ENCODE measurements at regions not wholly inside any gene's neighbourhood (a gene's known extent, or its start where the extent isn't known, plus 50 kb on each side); places are given as distances from the start of the nearest gene placed in this dataset.

DNA sequence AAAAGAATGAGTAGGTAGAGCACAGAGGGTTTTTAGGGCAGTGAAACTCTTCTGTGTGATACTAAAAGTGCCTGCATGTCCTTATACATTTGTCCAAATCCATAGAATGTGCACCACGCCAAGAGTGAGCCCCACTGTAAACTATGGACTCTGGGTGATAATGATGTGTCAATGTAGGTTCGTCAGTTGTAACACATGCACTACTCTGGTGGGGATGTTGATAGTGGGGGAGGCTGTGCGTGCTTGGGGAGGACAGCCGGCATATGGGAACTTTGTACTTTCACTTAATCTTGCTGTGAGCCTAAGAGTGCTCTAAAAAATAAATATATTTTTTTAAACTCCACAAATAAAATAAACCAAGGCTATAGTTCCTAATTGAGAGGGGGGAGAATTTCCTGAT lies 319.2 kb downstream of the SHQ1 start:
- POLR2A ChIA-PET, result no interaction called here
- H3K9me3 ChIP-seq, result no peaks in the 10 kb centered on the region

GRCh38 chr3:72523429-72524151 lies 324.7 kb downstream of the SHQ1 start:
- CTCF ChIA-PET, result no interaction called here
- Histone ChIP-seq H3K36me3 (replicated peaks in 1 of 2; ENCODE audit: control insufficient read depth in 1 of 2, insufficient read depth in 2 of 2, low read length in 1 of 2) (no peaks in the 10 kb centered on the region), H3K4me3 (ENCODE audit: low read depth in 2 of 2, low read length in 1 of 2) (no peak overlapping the region), H3F3A (replicated peaks; ENCODE audit: insufficient read depth) (no peaks in the 10 kb centered on the region), H3K9me2 (no peaks in the 10 kb centered on the region), H3K27me3 (ENCODE audit: insufficient read depth) (no peaks in the 10 kb centered on the region; the same call in 1 of the 2 replicates), H3K4me1 (ENCODE audit: control insufficient read depth in 1 of 2, insufficient read depth in 2 of 2, low read depth in 1 of 2, low read length in 1 of 2) (no peaks in the 10 kb centered on the region; a peak in 1 of 4 replicates), H3K9me3 (no peaks in the 10 kb centered on the region), H3K27ac (ENCODE audit: low read depth in 2 of 2, low read length in 1 of 2) (no peak overlapping the region), H3K79me2 (ENCODE audit: insufficient read depth) (no peaks in the 10 kb centered on the region), H4K20me1 (ENCODE audit: insufficient read depth) (no peaks in the 10 kb centered on the region), H3K9ac (no peak overlapping the region), H3K4me2 (no peak overlapping the region), H2AFZ (ENCODE audit: low read depth) (no peak overlapping the region)
- POLR2A ChIA-PET, result no interaction called here
- 53% methylated on average over 8 of the region's 9 CpGs for WGBS (ENCODE audit: low lambda C conversion rate)
- DNase-seq, result no peak
- TF ChIP-seq RFX5 (IDR thresholded peaks at IDR 0.05; ENCODE audit: low read length), result no peak
- TF ChIP-seq RAD21 (IDR thresholded peaks at IDR 0.05; ENCODE audit: low read length), result no peak
- TF ChIP-seq, protein P1, sequence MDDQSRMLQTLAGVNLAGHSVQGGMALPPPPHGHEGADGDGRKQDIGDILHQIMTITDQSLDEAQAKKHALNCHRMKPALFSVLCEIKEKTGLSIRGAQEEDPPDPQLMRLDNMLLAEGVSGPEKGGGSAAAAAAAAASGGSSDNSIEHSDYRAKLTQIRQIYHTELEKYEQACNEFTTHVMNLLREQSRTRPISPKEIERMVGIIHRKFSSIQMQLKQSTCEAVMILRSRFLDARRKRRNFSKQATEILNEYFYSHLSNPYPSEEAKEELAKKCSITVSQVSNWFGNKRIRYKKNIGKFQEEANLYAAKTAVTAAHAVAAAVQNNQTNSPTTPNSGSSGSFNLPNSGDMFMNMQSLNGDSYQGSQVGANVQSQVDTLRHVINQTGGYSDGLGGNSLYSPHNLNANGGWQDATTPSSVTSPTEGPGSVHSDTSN (IDR thresholded peaks at IDR 0.05), result no peak
- no peak for TF ChIP-seq TEAD4 (IDR thresholded peaks at IDR 0.05; ENCODE audit: borderline replicate concordance, insufficient read depth)
- TF ChIP-seq, protein P2, sequence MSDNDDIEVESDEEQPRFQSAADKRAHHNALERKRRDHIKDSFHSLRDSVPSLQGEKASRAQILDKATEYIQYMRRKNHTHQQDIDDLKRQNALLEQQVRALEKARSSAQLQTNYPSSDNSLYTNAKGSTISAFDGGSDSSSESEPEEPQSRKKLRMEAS (IDR thresholded peaks at IDR 0.05; ENCODE audit: low read depth), result no peak
- no peak for TF ChIP-seq EP300 (IDR thresholded peaks at IDR 0.05; ENCODE audit: borderline replicate concordance in 1 of 2, low read depth in 1 of 2, low read length in 1 of 2)
- no peak for TF ChIP-seq GABPA (IDR thresholded peaks at IDR 0.05; ENCODE audit: low read depth)
- no peak for TF ChIP-seq ZBTB33 (IDR thresholded peaks at IDR 0.05; ENCODE audit: borderline replicate concordance, low read depth)
- TF ChIP-seq RXRA (IDR thresholded peaks at IDR 0.05; ENCODE audit: borderline replicate concordance, low read depth), result no peak
- TF ChIP-seq MXI1 (IDR thresholded peaks at IDR 0.05; ENCODE audit: low read depth, low read length), result no peak

More for the DNA sequence above, 319.2 kb downstream of the SHQ1 start:
- no peak overlapping the region for H3K27ac ChIP-seq (ENCODE audit: low read depth in 2 of 2, low read length in 1 of 2)
- no peaks in the 10 kb centered on the region for H3K36me3 ChIP-seq (replicated peaks in 1 of 2; ENCODE audit: control insufficient read depth in 1 of 2, insufficient read depth in 2 of 2, low read length in 1 of 2)
- H2AFZ ChIP-seq (ENCODE audit: low read depth), result no peak overlapping the region
- H3K4me1 ChIP-seq (ENCODE audit: control insufficient read depth in 1 of 2, insufficient read depth in 2 of 2, low read depth in 1 of 2, low read length in 1 of 2), result no peaks in the 10 kb centered on the region
- 57% methylated on average over 4 of the region's 4 CpGs for WGBS (ENCODE audit: low lambda C conversion rate)
- TF ChIP-seq EZH2phosphoT487 (IDR thresholded peaks at IDR 0.05; ENCODE audit: borderline replicate concordance, low read depth) (no peak), ELF1 (IDR thresholded peaks at IDR 0.05) (no peak), YY1 (IDR thresholded peaks at IDR 0.05; ENCODE audit: low read depth) (no peak), USF1 (IDR thresholded peaks at IDR 0.05; ENCODE audit: borderline replicate concordance, low read depth) (no peak), RCOR1 (IDR thresholded peaks at IDR 0.05; ENCODE audit: low read length) (no peak), JUND (IDR thresholded peaks at IDR 0.05) (no peak), POLR2AphosphoS5 (IDR thresholded peaks at IDR 0.05; ENCODE audit: low read depth, low read length) (no peak), EP300 (IDR thresholded peaks at IDR 0.05; ENCODE audit: borderline replicate concordance in 1 of 2, low read depth in 1 of 2, low read length in 1 of 2) (no peak), GATA2 (CRISPR knock-in tag; IDR thresholded peaks at IDR 0.05) (no peak), TEAD4 (IDR thresholded peaks at IDR 0.05; ENCODE audit: borderline replicate concordance, insufficient read depth) (no peak), FOXM1 (IDR thresholded peaks at IDR 0.05; ENCODE audit: low read depth) (no peak)
- TF ChIP-seq, protein P3, sequence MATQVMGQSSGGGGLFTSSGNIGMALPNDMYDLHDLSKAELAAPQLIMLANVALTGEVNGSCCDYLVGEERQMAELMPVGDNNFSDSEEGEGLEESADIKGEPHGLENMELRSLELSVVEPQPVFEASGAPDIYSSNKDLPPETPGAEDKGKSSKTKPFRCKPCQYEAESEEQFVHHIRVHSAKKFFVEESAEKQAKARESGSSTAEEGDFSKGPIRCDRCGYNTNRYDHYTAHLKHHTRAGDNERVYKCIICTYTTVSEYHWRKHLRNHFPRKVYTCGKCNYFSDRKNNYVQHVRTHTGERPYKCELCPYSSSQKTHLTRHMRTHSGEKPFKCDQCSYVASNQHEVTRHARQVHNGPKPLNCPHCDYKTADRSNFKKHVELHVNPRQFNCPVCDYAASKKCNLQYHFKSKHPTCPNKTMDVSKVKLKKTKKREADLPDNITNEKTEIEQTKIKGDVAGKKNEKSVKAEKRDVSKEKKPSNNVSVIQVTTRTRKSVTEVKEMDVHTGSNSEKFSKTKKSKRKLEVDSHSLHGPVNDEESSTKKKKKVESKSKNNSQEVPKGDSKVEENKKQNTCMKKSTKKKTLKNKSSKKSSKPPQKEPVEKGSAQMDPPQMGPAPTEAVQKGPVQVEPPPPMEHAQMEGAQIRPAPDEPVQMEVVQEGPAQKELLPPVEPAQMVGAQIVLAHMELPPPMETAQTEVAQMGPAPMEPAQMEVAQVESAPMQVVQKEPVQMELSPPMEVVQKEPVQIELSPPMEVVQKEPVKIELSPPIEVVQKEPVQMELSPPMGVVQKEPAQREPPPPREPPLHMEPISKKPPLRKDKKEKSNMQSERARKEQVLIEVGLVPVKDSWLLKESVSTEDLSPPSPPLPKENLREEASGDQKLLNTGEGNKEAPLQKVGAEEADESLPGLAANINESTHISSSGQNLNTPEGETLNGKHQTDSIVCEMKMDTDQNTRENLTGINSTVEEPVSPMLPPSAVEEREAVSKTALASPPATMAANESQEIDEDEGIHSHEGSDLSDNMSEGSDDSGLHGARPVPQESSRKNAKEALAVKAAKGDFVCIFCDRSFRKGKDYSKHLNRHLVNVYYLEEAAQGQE (IDR thresholded peaks at IDR 0.05; ENCODE audit: low read depth, low read length), result no peak
- TF ChIP-seq, protein P2 (IDR thresholded peaks at IDR 0.05; ENCODE audit: low read depth), result no peak
- no peak overlapping the region for H3K4me3 ChIP-seq (ENCODE audit: low read depth in 2 of 2, low read length in 1 of 2)
- no peak overlapping the region for H3K4me2 ChIP-seq
- no peaks in the 10 kb centered on the region for H3K79me2 ChIP-seq (ENCODE audit: insufficient read depth)
- CTCF ChIA-PET, result no interaction called here
- no peaks in the 10 kb centered on the region for H4K20me1 ChIP-seq (ENCODE audit: insufficient read depth)
- H3F3A ChIP-seq (replicated peaks; ENCODE audit: insufficient read depth), result no peaks in the 10 kb centered on the region
- DNase-seq, result no peak
- H3K9ac ChIP-seq, result no peak overlapping the region
- H3K27me3 ChIP-seq (ENCODE audit: insufficient read depth), result no peaks in the 10 kb centered on the region; the same call in 1 of the 2 replicates
- H3K9me2 ChIP-seq, result no peaks in the 10 kb centered on the region
